B cell (primary cell): ENCODE measurements at regions not wholly inside any gene's neighbourhood (a gene's known extent, or its start where the extent isn't known, plus 50 kb on each side); places are given as distances from the start of the nearest gene placed in this dataset.

Experiments
- ATAC-seq: fragments of 200-7000 bp; cut with Tn5 transposase; one replicate; pipeline ENCODE4 v1.10.0; 2021; ENCODE audit warnings: low read depth, mild to moderate bottlenecking, moderate number of reproducible peaks, moderate library complexity
- CTCF ChIA-PET: fragments of 350-600 bp; sonication (Branson Sonifier 250); formaldehyde crosslinking; loops from one replicate; lab custom pipeline; 2021; ENCODE audit warnings: antibody characterized with exemption, inconsistent platforms; lab: Charles Lee
- POLR2A ChIA-PET: fragments of 350-600 bp; sonication (Branson Sonifier 250); formaldehyde crosslinking; loops from one replicate; lab custom pipeline; 2021; ENCODE audit warnings: antibody characterized with exemption; lab: Charles Lee
- DNase-seq: peaks from one replicate; pipeline ENCODE4 v3.0.0; 2013
- H2AFZ ChIP-seq: 2 replicates; pipeline ENCODE4 v1.6.1; 2012; ENCODE audit warnings: mild to moderate bottlenecking, low read depth, low read length; ENCODE audit not compliant: insufficient read depth, poor library complexity, severe bottlenecking
- H3K27ac ChIP-seq, 2 donors: 1 replicate in 1 of 2; 2 replicates in 1 of 2; pipeline ENCODE4 v1.5.1; 2012 to 2013; ENCODE audit warnings: low read length in 2 of 2, mild to moderate bottlenecking in 2 of 2, moderate library complexity in 1 of 2
- H3K27me3 ChIP-seq, 4 experiments: fragments of 200-600 bp in 1 of 4; sonication (generic) in 1 of 4; replicated peaks in 1 of 4; 1 replicate in 2 of 4; 2 replicates in 2 of 4; pipeline versions ENCODE4 v1.6.1 to v1.7.0; 2013 to 2016; ENCODE audit warnings: low read length in 3 of 4, mild to moderate bottlenecking in 2 of 4, mixed read lengths in 1 of 4, moderate library complexity in 1 of 4; ENCODE audit not compliant: insufficient read depth in 4 of 4, control insufficient read depth in 3 of 4; ENCODE audit errors: control extremely low read depth in 1 of 4
- H3K36me3 ChIP-seq, 2 experiments: replicated peaks in 1 of 2; 1 replicate in 1 of 2; 2 replicates in 1 of 2; pipeline versions ENCODE4 v1.6.1 to v1.7.1; 2013; ENCODE audit warnings: low read length in 1 of 2; ENCODE audit not compliant: insufficient read depth in 2 of 2, control insufficient read depth in 1 of 2; ENCODE audit errors: control extremely low read depth in 1 of 2, extremely low read depth in 1 of 2
- H3K4me1 ChIP-seq, 2 donors: fragments of 200-600 bp in 1 of 2; sonication (generic) in 1 of 2; 1 replicate in 1 of 2; 2 replicates in 1 of 2; pipeline versions ENCODE4 v1.5.1 to v1.6.1; 2013 to 2017; ENCODE audit warnings: low read length in 2 of 2; ENCODE audit not compliant: control insufficient read depth in 2 of 2, insufficient read depth in 2 of 2
- H3K4me2 ChIP-seq: replicated peaks from 2 replicates; pipeline ENCODE3; 2012; ENCODE audit warnings: mild to moderate bottlenecking, low read depth, low read length; ENCODE audit not compliant: poor library complexity, severe bottlenecking
- H3K4me3 ChIP-seq, 5 experiments: fragments of 200-600 bp in 1 of 5; sonication (generic) in 1 of 5; 1 replicate in 3 of 5; 2 replicates in 2 of 5; pipeline versions ENCODE4 v1.5.1 to v1.7.0; 2011 to 2016; ENCODE audit warnings: low read length in 4 of 5, mild to moderate bottlenecking in 4 of 5, low read depth in 2 of 5, control low read depth in 1 of 5, moderate library complexity in 1 of 5; ENCODE audit not compliant: insufficient read depth in 1 of 5; ENCODE audit errors: control extremely low read depth in 1 of 5, extremely low read depth in 1 of 5
- H3K79me2 ChIP-seq: fragments of 200-600 bp; sonication (generic); one replicate; pipeline ENCODE4 v1.6.0; 2016; ENCODE audit warnings: low read length; ENCODE audit not compliant: control insufficient read depth, insufficient read depth
- H3K9ac ChIP-seq: fragments of 200-600 bp; sonication (generic); 2 replicates; pipeline ENCODE4 v1.6.1; 2017; ENCODE audit warnings: mild to moderate bottlenecking, low read length, moderate library complexity
- H3K9me3 ChIP-seq, 3 donors: one replicate each; pipeline versions ENCODE4 v1.6.1 to v1.7.1; 2013; ENCODE audit warnings: low read length in 2 of 3; ENCODE audit not compliant: control insufficient read depth in 2 of 3, insufficient read depth in 1 of 3; ENCODE audit errors: control extremely low read depth in 1 of 3
- H4K20me1 ChIP-seq: 2 replicates; pipeline ENCODE4 v1.6.0; 2012; ENCODE audit warnings: mild to moderate bottlenecking, low read length; ENCODE audit not compliant: insufficient read depth, control insufficient read depth, poor library complexity, severe bottlenecking
- H3K27ac Mint-ChIP-seq: one replicate; pipeline ENCODE4 v1.8.0; 2021; ENCODE audit warnings: mixed read lengths
- H3K27me3 Mint-ChIP-seq: one replicate; pipeline ENCODE4 v1.8.0; 2021; ENCODE audit warnings: mixed read lengths
- H3K4me1 Mint-ChIP-seq: one replicate; pipeline ENCODE4 v1.8.0; 2021; ENCODE audit warnings: mixed read lengths
- H3K4me3 Mint-ChIP-seq: one replicate; pipeline ENCODE4 v1.8.0; 2021; ENCODE audit warnings: mixed read lengths
- H3K9me3 Mint-ChIP-seq: one replicate; pipeline ENCODE4 v1.8.0; 2022; ENCODE audit warnings: mixed read lengths; ENCODE audit not compliant: insufficient read depth
- CTCF ChIP-seq: fragments of 200-600 bp; IDR thresholded peaks from one replicate; pipeline ENCODE4 v1.8.0; 2022; ENCODE audit warnings: antibody characterized with exemption, mild to moderate bottlenecking
- EZH2 ChIP-seq: IDR thresholded peaks from 2 replicates; pipeline ENCODE4 v1.6.1; 2012; ENCODE audit warnings: borderline replicate concordance, low read depth, mild to moderate bottlenecking, moderate library complexity, low read length; ENCODE audit not compliant: insufficient read depth, poor library complexity, severe bottlenecking
- WGBS: methylation state at CpG from one replicate; pipeline ENCODE4 v1.1.5; 2013; ENCODE audit warnings: missing lambda C conversion rate; ENCODE audit not compliant: insufficient coverage; 5-methylcytosine and 5-hydroxymethylcytosine counted together
- intact Hi-C: fragments of 100-400 bp; cut with micrococcal nuclease; formaldehyde crosslinking; loops from one replicate; pipeline ENCODE4 v1.10.0; 2022

DNA sequence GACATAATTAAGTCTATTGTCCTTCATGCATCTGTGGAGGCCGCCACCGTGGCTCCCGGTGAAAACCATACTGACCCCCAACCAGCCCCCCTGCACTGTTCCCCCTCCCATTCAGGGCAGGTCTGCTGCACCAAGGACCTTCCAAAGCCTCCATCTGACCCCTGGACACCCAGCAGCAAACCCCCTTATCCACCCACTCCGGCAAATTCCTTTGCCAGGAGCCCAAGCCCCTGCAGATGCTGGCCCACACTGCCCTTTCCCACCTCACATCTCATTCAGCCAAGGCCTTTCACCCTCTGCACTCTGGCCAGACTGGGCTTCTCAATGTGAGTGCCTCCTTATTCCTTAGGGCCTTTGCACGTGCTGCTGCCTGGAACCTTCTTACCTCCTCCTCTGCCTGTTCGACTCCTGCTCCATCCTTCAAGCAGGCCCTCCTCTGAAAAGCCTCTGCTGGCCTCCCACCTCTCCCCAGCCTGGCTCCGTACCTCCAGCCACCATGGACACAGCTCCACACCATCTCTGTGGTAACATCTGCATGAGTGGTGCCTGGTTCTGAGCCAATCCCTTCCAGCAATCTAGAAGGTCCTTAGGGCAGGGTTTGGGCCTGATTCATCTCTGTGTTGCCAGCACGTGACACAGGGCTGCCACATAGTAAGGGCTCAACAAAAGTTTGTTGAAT is 230.7 kb downstream of the BCL11B start:
- H3K27me3 ChIP-seq: no peaks in the 10 kb centered on the region
- ChIA-PET CTCF (no interaction called here), POLR2A (no interaction called here)
- H3K27ac ChIP-seq: no peak overlapping the region
- TF ChIP-seq CTCF (no peak), EZH2 (no peak)
- ATAC-seq (no peak), DNase-seq (no peak)
- H3K4me2 ChIP-seq: no peak overlapping the region
- intact Hi-C loops: no loop called here
- 68% methylated on average over 7 of the region's 8 CpGs for WGBS
- Mint-ChIP-seq H3K9me3 (peaks cover 12% of the 10 kb centered on the region), H3K27me3 (no peaks in the 10 kb centered on the region), H3K27ac (no peak overlapping the region), H3K4me3 (no peak overlapping the region), H3K4me1 (no peaks in the 10 kb centered on the region)
- H3K4me3 ChIP-seq: no peak overlapping the region
- H3K9me3 ChIP-seq: peaks cover 0 to 53% (median 0%) of the 10 kb centered on the region in 3 donors
- no peaks in the 10 kb centered on the region for H3K79me2 ChIP-seq
- H3K4me1 ChIP-seq: no peaks in the 10 kb centered on the region
- H2AFZ ChIP-seq: no peak overlapping the region
- no peaks in the 10 kb centered on the region for H3K36me3 ChIP-seq
- H3K9ac ChIP-seq: no peak overlapping the region
- H4K20me1 ChIP-seq: no peaks in the 10 kb centered on the region

DNA sequence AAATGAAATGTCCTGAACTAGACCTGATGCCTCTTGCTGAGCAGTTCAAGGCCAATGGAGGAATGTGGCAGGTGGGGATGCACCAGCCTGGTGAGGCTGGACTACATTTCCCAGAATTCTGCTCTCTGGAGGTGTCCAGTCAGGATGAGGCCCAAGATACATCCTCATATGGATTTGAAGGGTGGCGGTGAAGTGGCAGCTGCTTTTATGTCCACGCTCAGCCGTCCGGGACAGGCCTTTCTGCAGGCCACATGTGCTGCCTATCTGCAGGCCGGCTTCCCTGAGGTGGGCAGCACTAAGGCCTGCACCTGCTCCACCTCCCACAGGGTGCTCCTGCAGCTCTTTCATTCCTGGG is 230.2 kb downstream of the BCL11B start:
- Histone ChIP-seq H3K9ac (no peak overlapping the region), H3K4me2 (no peak overlapping the region), H3K4me1 (no peaks in the 10 kb centered on the region), H4K20me1 (no peaks in the 10 kb centered on the region), H3K79me2 (no peaks in the 10 kb centered on the region), H3K27me3 (no peaks in the 10 kb centered on the region), H3K27ac (no peak overlapping the region), H2AFZ (no peak overlapping the region), H3K9me3 (peaks cover 0 to 49% (median 0%) of the 10 kb centered on the region in 3 donors), H3K36me3 (no peaks in the 10 kb centered on the region), H3K4me3 (no peak overlapping the region)
- WGBS: over 99% methylated on average over 5 of the region's 5 CpGs
- ChIA-PET POLR2A (no interaction called here), CTCF (no interaction called here)
- no peak overlapping the region for H3K27ac Mint-ChIP-seq
- TF ChIP-seq EZH2 (no peak), CTCF (no peak)
- no peaks in the 10 kb centered on the region for H3K27me3 Mint-ChIP-seq
- ATAC-seq (no peak), DNase-seq (no peak)
- peaks cover 12% of the 10 kb centered on the region for H3K9me3 Mint-ChIP-seq
- H3K4me1 Mint-ChIP-seq: no peaks in the 10 kb centered on the region
- no peak overlapping the region for H3K4me3 Mint-ChIP-seq
- intact Hi-C loops: no loop called here
